IMR-90 (cell line): ENCODE measurements at regions not wholly inside any gene's neighbourhood (a gene's known extent, or its start where the extent isn't known, plus 50 kb on each side); places are given as distances from the start of the nearest gene placed in this dataset.

Experiments
- BHLHE40 ChIP-seq: fragments of 150-350 bp; IDR thresholded peaks from 2 replicates; pipeline ENCODE4 v1.6.1; 2016; ENCODE audit warnings: mild to moderate bottlenecking, low read depth, low read length
- CEBPB ChIP-seq: IDR thresholded peaks from 2 replicates; pipeline ENCODE4 v1.6.1; 2012; ENCODE audit warnings: low read depth, low read length, improper control_type of control experiment
- FOS ChIP-seq: fragments of 150-350 bp; IDR thresholded peaks from 2 replicates; pipeline ENCODE4 v1.6.1; 2016; ENCODE audit warnings: low read depth, low read length
- MAZ ChIP-seq: IDR thresholded peaks from 2 replicates; pipeline ENCODE4 v1.6.1; 2012; ENCODE audit warnings: low read depth, mild to moderate bottlenecking, low read length, improper control_type of control experiment, moderate library complexity, borderline replicate concordance
- NFE2L2 ChIP-seq: fragments of 150-350 bp; IDR thresholded peaks from 2 replicates; pipeline ENCODE4 v1.6.1; 2016; ENCODE audit warnings: low read depth, mild to moderate bottlenecking, low read length
- POLR2A ChIP-seq: IDR thresholded peaks from 2 replicates; pipeline ENCODE4 v1.6.1; 2012; ENCODE audit warnings: mild to moderate bottlenecking, low read depth, low read length
- RAD21 ChIP-seq: IDR thresholded peaks from 2 replicates; pipeline ENCODE4 v1.6.1; 2012; ENCODE audit warnings: low read length, improper control_type of control experiment
- RCOR1 ChIP-seq: IDR thresholded peaks from 2 replicates; pipeline ENCODE4 v1.6.1; 2012; ENCODE audit warnings: mild to moderate bottlenecking, low read length, improper control_type of control experiment; ENCODE audit not compliant: insufficient replicate concordance
- TF ChIP-seq, protein P1 (sequence below): fragments of 150-350 bp; IDR thresholded peaks from 2 replicates; pipeline ENCODE4 v1.6.1; 2017; ENCODE audit warnings: mild to moderate bottlenecking, antibody characterized with exemption, low read length, low read depth
- TF ChIP-seq, protein P2 (sequence below): conservative IDR thresholded peaks from 2 replicates; pipeline ENCODE4 v1.5.1; 2012; ENCODE audit warnings: mild to moderate bottlenecking, low read depth, low read length, improper control_type of control experiment

DNA sequence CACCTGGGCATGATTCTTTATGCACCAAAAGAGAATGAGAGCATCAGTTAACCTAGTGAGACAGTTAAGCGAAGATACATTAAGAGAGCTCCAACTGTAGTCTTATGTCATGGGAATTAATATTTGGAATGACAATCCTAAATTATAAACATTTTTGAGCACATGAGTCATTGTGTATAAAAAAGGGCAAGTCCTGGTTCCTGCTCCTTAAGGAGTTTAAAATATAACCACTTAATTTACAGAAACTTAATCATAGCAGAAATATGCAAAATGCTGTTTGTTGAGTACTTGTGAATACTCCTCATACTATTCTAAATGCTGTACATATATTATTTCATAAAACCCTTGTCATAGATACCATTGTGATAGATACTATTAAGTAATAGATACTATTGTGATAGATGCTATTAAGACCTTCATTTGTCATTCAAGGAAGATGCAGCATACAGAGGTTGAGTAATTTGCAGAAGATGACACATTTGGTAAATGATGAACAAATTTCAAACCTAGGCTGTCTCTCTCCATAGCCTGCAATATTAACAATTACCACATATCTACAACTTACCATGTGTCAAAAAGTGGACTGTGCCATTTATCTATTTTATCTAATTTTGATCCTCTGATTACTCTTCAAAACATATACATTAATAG is 301.0 kb downstream of the TBC1D4 start:
- TF ChIP-seq, protein P1, sequence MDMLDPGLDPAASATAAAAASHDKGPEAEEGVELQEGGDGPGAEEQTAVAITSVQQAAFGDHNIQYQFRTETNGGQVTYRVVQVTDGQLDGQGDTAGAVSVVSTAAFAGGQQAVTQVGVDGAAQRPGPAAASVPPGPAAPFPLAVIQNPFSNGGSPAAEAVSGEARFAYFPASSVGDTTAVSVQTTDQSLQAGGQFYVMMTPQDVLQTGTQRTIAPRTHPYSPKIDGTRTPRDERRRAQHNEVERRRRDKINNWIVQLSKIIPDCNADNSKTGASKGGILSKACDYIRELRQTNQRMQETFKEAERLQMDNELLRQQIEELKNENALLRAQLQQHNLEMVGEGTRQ = no peak
- TF ChIP-seq, protein P2, sequence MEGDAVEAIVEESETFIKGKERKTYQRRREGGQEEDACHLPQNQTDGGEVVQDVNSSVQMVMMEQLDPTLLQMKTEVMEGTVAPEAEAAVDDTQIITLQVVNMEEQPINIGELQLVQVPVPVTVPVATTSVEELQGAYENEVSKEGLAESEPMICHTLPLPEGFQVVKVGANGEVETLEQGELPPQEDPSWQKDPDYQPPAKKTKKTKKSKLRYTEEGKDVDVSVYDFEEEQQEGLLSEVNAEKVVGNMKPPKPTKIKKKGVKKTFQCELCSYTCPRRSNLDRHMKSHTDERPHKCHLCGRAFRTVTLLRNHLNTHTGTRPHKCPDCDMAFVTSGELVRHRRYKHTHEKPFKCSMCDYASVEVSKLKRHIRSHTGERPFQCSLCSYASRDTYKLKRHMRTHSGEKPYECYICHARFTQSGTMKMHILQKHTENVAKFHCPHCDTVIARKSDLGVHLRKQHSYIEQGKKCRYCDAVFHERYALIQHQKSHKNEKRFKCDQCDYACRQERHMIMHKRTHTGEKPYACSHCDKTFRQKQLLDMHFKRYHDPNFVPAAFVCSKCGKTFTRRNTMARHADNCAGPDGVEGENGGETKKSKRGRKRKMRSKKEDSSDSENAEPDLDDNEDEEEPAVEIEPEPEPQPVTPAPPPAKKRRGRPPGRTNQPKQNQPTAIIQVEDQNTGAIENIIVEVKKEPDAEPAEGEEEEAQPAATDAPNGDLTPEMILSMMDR = no peak
- TF ChIP-seq RAD21 (no peak), NFE2L2 (no peak), CEBPB (no peak), FOS (no peak), RCOR1 (no peak), MAZ (no peak), POLR2A (no peak), BHLHE40 (no peak)
